Heart left ventricle (tissue), 13 donors: ENCODE measurements at regions not wholly inside any gene's neighbourhood (a gene's known extent, or its start where the extent isn't known, plus 50 kb on each side); places are given as distances from the start of the nearest gene placed in this dataset.

ENCODE experiments used
- POLR2A ChIP-seq, 2 donors: fragments of 450-650 bp; IDR thresholded peaks; one replicate each; pipeline ENCODE4 v1.6.1; 2017; ENCODE audit warnings: antibody characterized with exemption in 2 of 2, mild to moderate bottlenecking in 2 of 2, moderate library complexity in 2 of 2
- TF ChIP-seq, protein P1 (sequence below), 12 donors: fragments of 200-600 bp; sonication (generic) in 4 of 12; IDR thresholded peaks; one replicate each; pipeline versions ENCODE4 v1.5.0 to v1.8.0; 2018 to 2022; ENCODE audit warnings: antibody characterized with exemption in 12 of 12, mild to moderate bottlenecking in 5 of 12
- donor health status: ischemic (EF 13 %, LVEDD 7.1; RV severe dilation, severe dysfunction).
- donor health status: DM: no; HTN: yes; CAD: no.
- donor health status: DM: no; HTN: no; CAD: no.
- donor health status: ischemic (EF 25% LVEDD 6.9; RV normal size, moderate dysfunction).
- donor health status: ischemic (EF 25% LVEDD 5.7; RV mildly dilated, moderate dysfunction).
- donor health status: ischemic (EF 35%, LVEDD 5.7; RV mildly dilated, moderate dysfunction).
- donor health status: nonischemic (EF 11% LVEDD 7.7; RV severe dilation, severe dysfunction).
- donor health status: DM: yes; HTN: yes; CAD: no.
- donor health status: PGD.
- donor health status: ischemic (EF 29% LVEDD 5.4; RV normal size, mild dysfunction).
- donor health status: nonischemic (EF 23%, LVEDD 6.1; RV moderate dilation, normal function).

DNA sequence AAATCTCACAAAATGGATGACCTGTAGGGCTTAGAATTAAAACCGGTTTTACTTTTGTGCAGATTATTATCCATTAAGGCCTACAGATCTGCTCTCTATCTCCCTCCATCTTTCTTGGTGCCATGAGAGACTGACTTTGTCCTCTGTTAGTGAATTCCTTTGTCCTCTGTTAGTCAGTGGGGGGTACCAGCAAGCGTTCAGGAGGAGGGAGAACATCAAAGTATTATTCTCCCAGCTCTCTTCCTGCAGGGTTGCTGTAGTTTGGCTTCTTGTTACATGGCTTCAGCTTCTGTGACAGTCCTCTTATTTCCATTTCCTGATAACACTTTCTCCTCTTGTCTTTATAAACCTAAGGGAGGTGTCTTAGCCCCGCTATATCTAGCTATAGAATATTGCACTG lies 850.5 kb upstream of the SEMA6A start:
- no peak for TF ChIP-seq POLR2A (IDR thresholded peaks at IDR 0.05)
- TF ChIP-seq, protein P1, sequence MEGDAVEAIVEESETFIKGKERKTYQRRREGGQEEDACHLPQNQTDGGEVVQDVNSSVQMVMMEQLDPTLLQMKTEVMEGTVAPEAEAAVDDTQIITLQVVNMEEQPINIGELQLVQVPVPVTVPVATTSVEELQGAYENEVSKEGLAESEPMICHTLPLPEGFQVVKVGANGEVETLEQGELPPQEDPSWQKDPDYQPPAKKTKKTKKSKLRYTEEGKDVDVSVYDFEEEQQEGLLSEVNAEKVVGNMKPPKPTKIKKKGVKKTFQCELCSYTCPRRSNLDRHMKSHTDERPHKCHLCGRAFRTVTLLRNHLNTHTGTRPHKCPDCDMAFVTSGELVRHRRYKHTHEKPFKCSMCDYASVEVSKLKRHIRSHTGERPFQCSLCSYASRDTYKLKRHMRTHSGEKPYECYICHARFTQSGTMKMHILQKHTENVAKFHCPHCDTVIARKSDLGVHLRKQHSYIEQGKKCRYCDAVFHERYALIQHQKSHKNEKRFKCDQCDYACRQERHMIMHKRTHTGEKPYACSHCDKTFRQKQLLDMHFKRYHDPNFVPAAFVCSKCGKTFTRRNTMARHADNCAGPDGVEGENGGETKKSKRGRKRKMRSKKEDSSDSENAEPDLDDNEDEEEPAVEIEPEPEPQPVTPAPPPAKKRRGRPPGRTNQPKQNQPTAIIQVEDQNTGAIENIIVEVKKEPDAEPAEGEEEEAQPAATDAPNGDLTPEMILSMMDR (IDR thresholded peaks at IDR 0.05): no peak
